Epidermal melanocyte (primary cell): ENCODE measurements at regions not wholly inside any gene's neighbourhood (a gene's known extent, or its start where the extent isn't known, plus 50 kb on each side); places are given as distances from the start of the nearest gene placed in this dataset.

Experiments
- DNase-seq: peaks from one replicate; pipeline ENCODE4 v3.0.0; 2011; ENCODE audit warnings: low spot score; ENCODE audit not compliant: insufficient read length

DNA sequence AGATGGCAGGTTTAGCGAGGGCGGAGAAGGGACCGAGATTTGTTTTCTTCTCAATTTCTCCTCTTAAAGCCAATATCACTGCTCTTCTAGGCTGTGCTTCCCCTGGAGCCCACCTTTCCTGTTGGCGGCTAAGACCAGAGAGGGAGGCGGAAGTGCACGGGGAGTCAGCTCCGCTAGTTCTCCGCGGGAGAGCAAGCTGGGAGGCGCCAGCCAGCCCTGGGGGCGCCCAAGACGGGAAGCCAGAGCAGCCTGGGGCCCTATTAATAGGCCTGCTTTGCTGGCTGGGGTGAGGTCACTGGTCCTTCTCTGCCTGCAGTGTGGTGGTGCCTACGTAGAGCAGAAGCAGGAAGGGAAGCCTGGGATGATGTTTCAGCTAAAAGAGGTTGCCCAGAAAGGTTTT lies 61.6 kb downstream of the LSM5 start:
- DNase-seq, result no peak

DNA sequence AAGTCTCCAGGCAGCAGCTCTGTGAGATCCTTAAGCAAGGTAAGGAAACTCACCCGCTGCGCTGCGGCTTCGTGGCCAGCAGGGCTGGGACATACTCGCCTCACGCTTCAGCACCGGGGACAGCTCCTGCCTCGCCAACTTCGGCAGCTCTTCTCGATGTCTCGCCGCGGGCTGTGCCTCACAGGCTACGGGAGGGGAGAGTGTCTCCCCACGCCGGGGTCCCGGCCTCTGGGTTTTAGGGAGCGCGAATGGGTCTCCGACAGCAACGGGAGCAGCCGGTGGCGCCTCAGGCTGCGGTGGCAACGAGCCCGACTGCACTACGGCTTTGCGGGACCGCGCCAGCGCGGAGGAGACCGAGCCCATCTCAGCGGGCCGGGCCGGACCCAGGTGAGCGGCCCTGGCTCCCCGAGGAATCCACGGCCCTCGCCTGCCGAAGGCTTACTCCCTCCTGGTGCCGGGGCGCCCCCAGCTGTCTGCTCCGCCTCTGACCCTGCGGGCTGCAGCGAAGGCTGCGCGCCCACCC lies 62.4 kb downstream of the LSM5 start:
- DNase-seq, result peak; percentile 30

DNA sequence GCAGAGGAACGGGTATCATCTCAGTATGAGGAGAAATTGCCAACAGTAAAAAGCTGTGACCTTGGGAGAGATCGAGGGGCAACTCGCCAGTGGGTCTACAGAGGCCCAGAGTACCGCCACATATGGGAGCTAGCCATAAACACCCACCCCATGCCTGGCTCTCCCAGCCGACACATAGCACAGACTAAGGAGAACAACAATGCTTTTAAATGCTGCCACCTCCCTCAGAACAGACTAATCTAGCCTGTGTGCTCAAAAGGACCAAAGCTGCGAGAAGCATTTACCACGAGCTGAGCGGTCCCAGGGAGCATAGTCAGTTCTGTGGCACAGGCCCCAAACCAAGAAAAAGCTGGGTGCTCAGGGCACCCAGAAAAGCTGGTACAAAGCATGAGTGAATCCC lies 73.3 kb downstream of the LSM5 start:
- no peak for DNase-seq

DNA sequence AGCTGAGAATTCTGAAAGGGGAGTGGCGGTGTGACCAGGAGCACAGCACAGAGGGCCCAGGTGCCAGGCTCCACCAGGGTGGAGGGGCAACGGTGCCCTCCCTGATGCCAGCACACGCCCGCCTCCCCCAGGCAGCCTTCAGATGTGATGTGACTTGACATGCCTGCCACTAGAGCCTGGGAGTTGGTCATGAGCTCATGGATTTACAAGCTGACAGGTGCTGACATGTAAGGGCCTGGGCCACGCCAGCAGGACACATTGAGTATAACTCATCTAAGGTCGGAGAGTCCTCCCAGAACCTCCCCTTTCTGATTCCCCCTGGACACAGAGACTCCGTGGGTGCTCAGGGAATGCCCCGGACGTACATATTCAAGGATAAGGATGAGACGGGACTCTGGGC lies 74.2 kb downstream of the LSM5 start:
- no peak for DNase-seq

DNA sequence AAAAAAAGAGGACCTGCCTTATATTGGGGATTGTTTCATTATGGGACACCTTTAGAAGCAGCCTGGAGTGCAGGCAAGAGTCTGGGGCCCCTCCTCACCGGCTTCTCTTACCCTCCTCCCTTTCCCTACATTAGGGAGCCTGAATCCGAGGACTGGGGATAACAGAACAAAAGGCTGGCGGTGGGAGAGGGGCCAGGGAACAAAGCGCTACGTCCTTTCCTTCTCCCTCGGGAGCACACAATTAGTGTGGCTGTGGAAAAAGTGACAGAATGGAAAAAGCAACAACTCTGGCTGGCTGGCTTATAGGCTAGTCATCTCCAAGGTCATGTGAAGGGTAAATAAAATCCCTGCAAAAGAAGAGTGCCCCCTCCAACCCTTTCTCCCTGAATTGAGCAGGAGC lies 74.7 kb downstream of the LSM5 start:
- no peak for DNase-seq

DNA sequence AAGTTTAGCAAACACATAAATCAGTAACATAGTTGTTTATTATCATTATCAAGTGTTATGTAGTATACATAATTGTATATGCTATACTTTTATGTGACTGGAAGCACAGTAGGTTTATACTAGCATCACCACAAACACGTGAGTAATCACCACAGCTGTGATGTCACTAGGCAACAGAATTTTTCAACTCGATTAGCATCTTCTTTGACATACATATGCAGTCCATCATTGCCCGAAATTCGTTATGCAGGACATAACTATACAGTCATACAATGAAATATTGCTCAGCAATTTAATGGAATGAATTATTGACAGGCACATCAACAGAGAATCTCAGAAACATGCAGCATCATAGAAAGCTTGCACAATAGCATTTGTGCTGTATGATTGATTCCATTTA lies 77.7 kb downstream of the LSM5 start:
- DNase-seq, result no peak

DNA sequence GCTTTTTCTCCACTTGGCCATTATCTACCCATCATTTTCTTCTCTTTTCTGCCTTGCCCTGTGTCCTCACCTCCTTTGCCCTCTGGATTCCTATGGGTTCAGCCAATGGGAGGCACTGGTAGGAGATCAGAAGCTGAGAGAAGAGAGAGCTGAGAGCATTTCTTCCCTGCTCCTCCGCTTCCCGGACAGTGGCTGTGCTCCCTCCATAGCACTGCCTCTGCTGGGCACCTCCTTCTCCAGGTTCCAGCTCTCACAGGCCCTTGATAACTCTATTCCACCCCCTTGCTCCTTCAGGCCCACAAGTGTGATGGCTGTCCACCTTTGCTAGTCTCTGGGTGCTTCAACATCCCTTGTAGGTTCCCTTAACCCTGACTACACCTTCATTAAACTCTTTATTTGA lies 79.6 kb downstream of the LSM5 start:
- DNase-seq, result no peak

DNA sequence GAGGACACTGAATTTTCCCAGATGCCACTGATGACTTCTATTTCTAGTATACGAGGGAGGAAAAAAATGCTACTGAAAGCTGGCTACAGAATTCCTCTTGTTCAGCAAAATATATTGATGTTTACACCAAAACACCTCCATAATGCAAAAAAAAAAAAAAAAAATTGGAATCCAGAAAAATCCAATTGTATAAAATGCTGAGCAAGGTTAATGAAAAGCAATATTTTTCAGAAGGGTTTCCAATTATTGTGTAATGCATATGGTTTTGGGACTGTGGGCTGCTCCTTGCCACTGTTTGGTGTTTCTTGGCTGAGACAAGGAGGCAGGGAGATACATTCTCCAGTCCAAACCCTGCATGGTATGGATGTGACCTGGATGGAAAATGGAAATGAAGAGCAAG lies 83.8 kb downstream of the LSM5 start:
- no peak for DNase-seq

DNA sequence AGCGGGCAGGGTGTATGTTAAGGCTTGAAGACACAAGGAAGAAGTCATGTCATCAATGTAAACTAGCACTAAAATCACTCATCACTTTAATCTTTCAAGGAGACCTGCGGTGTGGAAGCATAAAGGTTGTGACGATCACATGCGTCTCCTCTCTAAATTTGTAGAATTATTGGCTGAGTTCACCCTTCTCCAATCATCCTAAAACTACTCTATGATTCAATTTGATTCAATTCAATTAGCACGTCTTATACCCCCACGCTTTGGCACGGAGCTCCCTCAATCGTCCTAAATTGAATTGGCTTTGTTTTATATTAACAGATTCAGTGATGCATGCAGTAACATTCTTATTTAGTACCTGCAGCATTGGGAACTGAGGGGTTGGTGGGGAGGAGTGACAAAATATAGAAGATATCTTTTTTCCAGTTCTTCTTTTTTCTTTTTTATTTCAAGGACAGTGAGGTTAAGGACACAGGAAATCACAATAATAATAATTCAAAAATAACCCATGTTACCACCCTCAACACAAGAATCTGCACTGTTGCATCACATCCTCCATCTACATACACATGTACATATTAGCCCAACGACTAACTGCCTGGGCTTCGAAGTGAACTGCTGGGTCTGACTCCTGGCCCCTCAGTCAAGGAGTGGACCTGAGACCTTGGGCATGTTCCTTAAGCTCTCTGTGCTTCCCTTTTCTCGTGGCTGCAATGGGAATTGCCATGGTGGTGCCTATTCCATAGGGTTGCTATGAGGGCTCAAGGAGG lies 86.5 kb downstream of the LSM5 start:
- no peak for DNase-seq

DNA sequence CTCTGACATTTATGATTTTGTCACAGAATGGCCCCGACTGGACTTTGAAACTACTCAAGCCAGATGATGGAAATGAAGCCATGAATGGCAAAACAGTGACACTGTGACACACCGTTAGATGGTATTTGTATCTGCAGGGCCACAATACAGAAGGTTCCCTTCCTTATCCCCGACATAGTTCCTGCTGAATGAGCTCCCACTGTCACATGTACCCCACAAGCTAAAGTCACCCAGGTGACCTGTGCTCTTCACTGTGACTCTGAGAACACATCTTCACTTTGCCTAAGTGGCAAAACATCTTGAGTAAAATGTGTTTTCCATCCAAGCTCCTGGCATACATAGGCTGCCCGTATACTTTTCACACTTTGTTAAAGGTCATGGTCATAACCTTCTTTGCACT lies 89.5 kb downstream of the LSM5 start:
- no peak for DNase-seq

DNA sequence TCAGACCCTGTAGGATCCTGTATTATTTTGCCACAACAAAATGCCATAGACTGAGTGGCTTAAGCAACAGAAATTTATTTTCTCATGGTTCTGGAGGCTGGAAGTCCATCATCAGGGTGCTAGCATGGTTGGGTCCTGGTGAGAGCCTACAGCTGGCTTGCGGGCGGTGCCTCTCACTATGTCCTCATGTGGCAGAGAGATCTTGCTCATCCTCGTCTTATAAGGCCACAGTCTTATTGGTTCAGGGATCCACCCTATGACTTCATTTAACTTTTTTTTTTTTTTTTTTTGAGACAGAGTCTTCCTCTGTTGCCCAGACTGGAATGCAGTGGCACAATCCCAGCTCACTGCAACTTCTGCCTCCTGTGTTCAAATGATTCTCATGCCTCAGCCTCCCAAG lies 90.9 kb downstream of the LSM5 start:
- DNase-seq, result no peak

DNA sequence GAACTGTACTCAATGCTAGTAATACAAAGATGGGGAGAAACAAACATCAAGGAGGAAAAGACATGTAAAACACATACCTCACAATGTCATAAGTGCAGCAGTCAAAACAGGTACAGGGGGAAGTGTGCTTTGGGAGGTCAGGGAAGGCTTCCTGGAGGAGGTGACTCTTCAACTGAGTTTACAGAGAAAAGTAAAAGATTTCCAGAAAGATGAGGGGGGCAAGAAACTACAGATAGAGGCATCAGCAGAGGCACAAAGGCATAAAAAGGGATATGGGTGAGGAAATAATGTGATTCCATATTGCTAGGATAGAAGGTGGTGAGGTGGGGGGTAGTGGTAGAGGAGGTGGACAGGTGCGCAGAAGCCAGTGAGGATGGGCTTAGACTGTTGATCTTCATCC lies 95.0 kb downstream of the LSM5 start:
- DNase-seq, result no peak

DNA sequence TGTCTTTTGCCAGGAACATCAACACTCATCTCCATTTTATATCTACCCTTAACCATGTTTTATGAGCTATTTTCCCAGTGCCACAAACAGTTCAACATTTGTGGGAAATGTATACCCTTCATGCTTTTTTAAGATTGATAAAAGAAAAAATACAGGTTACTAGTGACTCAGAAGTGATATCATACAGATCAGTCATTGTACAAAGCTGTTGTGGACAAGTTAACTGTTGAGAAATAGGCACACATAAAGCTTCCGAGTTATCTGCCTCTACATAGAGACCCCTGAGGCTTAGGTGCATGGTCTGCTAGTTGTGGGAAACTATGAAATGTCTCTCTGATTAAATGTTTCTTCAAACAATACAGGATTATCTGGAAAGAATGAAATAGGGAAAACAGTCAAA lies 96.3 kb downstream of the LSM5 start:
- no peak for DNase-seq

DNA sequence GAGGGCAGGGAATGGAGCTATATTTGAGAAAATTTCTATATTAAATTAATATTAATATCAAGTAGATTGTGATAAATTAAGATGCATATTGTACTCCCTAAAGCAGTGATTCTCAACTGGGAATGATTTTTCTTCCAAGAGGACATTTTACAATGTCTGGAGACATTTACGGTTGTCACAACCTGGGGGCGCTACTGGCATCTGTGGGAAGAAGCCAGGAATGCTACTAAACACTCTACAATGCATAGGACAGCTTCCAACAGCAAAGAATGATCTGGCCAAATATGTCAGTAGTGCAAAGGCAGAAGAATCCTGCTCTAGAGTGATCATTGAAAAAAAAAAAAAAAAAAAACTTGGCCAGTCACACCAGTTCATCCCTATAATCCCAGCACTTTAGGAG lies 100.0 kb downstream of the LSM5 start:
- DNase-seq, result no peak

DNA sequence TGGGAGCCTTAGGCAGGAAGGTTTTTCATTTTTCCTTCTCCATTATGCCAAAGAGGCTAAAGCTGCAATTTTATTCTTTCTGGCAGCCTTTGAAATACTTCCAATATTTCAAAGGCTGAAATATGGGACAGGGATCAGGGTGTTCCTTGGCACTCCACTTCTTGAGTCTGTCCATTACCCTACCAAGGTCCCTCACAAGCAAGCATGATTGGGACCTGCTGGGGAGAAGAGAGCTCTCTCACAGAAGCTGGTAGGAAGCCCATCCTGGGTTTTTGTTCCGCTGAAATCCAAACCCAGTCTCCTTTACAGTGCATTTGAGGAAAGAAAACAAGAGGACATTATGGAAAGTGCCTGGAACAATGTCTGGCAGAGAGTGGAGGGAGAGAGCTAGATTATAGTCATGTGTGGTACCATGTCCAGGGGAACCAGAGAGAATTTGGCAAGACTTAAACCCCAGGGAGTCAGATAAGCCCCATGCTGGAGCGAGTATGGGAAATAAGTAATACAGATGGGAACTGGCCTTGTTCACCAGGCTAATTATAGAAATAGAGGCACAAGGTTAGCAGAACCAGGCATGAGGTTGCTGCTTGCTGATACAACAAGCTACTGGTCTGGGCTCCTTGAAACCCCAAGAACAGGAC lies 104.7 kb downstream of the LSM5 start:
- no peak for DNase-seq

DNA sequence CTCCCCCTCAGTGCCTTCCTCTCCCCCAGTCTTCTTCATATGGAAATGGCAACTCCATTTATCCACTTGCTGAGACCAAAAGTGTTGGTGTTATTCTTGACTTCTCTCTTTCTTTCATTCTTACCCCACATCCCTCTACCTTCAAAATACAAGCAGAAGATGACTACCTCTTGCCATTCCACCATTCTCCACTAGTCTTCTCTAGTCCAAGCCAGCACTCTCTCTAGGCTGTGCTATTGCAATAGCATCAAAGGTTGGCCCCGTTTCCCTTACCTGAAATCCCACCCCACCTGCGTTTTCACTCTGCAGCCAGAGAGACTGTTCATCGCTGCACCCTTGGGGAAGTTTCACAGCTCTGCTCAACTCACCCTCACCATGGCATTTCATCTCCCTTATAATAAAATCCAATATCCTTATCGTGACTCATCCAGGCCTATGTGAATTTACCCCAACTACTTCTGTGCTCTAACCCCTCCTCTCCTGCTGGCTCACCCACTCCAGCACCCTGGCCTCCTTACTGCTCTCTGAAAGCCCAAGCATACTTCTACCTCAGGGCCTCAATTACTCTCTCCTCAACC lies 109.1 kb downstream of the LSM5 start:
- no peak for DNase-seq

DNA sequence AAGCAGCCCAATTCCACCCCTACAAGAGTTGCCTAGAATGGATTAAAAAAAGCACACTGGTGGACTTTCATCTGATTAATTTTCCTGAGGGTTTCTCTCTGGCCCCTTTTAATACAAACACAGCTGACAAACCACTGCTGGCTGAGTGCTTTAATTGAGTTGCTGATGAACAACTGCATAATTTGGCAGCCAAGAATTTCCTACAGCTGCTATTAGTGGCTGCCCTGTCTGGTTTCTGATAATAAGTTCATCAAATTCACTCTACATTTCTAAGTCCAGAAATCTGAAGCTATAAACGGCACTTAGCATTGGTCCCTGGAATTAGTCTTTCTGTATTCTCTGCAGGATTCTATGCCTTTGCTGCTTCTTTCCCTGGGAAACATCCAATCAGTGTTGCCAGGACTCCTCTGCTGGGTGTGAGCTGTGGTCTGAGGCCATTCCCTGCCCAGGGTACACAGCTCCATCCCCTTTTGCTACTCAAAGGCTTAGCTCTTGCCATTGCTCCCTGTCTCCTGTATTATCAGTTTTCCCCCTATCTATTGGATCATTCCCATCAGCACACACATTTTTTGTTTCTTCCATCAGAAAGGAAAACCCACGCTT lies 110.6 kb downstream of the LSM5 start:
- DNase-seq, result no peak

DNA sequence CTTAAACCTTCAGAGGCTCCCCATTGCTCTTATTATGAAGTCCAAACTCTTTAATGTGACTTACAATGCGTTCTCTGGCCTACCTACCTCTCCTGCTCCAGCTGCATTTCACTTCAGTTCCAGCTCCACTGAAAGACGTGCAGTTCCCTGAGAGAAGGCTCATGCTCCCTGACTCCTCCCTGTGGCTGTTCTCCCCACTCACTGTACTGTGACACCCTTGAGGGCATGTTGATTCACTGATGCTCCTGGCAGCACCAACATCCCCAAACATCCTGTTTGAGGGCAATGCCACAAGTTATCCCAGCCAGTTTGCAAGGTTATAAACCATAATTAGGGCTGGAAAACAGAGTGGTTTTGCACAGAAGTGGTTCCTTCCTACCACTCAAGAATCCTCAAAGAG lies 111.2 kb downstream of the LSM5 start:
- DNase-seq, result no peak

DNA sequence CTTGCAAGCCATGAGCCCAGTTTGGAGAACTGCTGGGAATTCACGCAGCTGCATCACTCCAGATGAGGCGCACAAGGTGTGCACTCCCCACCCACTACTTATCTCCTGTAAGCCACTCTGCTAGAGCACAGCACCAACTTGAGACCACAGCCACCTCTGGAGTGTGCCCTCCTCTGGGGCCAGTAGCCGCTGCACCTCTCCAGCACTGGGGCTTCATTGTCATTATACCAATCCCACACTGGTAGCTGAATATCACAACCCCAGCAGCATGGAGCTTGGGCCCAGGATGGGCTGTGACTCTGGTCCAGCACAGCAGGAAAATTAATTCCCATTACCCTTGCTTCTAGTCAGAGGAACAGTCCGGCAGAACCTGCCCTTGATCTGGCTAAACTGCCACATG lies 125.6 kb downstream of the LSM5 start:
- no peak for DNase-seq

DNA sequence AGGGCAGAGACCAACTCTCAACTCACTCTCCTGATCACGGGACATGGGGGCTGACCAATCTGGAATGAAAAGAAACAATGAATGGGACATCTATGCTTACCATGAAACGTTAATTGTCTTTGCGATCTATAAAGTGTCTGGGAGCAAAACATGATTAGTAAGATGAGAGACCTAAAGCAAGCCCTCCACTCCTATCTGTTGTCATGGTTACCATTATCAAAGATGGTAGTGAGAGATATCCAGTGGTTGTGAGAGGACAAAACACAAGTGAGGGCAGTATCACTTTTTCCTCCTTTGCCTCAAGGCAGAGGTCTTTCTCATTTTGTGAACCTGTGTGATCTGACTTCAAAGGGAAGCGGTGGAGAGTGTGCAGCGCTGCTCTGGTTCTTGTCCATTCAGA lies 130.1 kb downstream of the LSM5 start:
- no peak for DNase-seq

DNA sequence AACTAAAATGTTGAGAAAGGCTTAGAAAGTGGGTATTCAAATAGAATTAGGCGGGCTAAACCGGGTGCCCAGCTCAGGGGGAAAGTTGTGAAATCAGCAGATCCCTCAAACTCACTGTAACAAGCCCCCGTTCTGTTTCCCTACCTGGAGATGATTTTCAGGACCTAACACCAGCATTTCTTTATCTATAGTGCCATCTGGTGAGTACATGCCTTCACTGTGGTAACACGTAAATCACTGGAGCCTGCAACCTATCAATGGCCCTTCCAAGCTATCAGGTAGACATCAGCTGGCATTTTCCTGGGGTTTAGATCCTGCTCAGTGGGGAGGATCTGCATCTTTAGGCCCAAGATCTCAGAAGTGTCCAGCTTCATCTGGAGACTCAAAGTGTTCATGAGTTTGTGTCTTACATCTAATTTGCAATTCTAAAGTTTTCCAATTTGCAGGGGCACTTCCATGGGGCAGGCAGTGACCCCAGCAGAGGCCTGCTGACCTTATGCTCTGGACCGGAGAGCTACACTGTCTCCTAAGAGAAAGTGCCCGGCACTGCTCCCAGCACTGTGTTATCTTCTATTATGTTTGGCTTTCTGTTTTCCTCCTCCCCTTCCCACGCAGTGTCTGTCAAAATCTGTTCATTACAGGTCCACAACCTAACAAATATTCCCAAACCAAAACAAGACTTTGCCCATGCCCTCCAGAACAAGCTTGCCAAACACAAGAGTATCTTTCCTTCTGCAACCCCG lies 132.5 kb downstream of the LSM5 start:
- DNase-seq, result no peak
